BE2C (cell line): ENCODE measurements at regions not wholly inside any gene's neighbourhood (a gene's known extent, or its start where the extent isn't known, plus 50 kb on each side); places are given as distances from the start of the nearest gene placed in this dataset.

Experiments used
- DNase-seq: peaks from one replicate; pipeline ENCODE4 v3.0.0-alpha.2; 2020
- H3K27me3 ChIP-seq: fragments of 250-450 bp; sonication (Bioruptor Pico); 2 replicates; pipeline ENCODE4 v1.5.1; 2020; ENCODE audit warnings: mild to moderate bottlenecking
- H3K36me3 ChIP-seq: fragments of 250-450 bp; sonication (Bioruptor Pico); 2 replicates; pipeline ENCODE4 v1.5.1; 2020; ENCODE audit warnings: mild to moderate bottlenecking
- H3K4me1 ChIP-seq: fragments of 250-450 bp; sonication (Bioruptor Pico); 2 replicates; pipeline ENCODE4 v1.5.1; 2020
- H3K4me3 ChIP-seq: 2 replicates; pipeline ENCODE4 v1.5.1; 2011; ENCODE audit warnings: low read depth, low read length
- H3K9me3 ChIP-seq: fragments of 250-450 bp; sonication (Bioruptor Pico); 2 replicates; pipeline ENCODE4 v1.5.1; 2020
- TF ChIP-seq, protein P1 (sequence below): IDR thresholded peaks from 2 replicates; pipeline ENCODE4 v1.5.1; 2012; ENCODE audit warnings: mild to moderate bottlenecking, low read depth, low read length

DNA sequence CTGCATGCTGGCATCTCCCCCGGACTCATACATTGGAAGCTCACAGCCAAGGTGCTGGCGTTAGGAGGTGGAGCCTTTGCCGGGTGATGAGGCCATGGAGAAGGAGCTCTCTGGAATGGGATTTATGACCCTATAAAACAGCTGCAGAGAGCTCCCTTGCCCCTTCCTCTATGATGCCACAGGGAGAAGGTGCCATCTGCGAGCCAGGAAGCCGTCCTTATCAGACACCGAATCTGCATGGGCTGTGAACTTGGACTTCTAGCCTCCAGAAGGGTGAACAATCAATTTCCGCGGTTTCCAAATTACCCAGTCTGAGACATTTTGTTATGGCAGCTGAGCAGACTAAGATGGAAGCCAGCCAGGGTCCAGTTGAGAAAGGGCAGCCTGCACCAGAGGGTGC is 381.2 kb upstream of the IRX1 start:
- Histone ChIP-seq H3K4me3 (no peak overlapping the region), H3K36me3 (no peaks in the 10 kb centered on the region), H3K27me3 (no peaks in the 10 kb centered on the region), H3K9me3 (peaks cover 9% of the 10 kb centered on the region), H3K4me1 (no peaks in the 10 kb centered on the region)
- TF ChIP-seq, protein P1, sequence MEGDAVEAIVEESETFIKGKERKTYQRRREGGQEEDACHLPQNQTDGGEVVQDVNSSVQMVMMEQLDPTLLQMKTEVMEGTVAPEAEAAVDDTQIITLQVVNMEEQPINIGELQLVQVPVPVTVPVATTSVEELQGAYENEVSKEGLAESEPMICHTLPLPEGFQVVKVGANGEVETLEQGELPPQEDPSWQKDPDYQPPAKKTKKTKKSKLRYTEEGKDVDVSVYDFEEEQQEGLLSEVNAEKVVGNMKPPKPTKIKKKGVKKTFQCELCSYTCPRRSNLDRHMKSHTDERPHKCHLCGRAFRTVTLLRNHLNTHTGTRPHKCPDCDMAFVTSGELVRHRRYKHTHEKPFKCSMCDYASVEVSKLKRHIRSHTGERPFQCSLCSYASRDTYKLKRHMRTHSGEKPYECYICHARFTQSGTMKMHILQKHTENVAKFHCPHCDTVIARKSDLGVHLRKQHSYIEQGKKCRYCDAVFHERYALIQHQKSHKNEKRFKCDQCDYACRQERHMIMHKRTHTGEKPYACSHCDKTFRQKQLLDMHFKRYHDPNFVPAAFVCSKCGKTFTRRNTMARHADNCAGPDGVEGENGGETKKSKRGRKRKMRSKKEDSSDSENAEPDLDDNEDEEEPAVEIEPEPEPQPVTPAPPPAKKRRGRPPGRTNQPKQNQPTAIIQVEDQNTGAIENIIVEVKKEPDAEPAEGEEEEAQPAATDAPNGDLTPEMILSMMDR: no peak
- no peak for DNase-seq

- no peak overlapping the region for H3K4me3 ChIP-seq
- no peaks in the 10 kb centered on the region for H3K4me1 ChIP-seq
- no peak for DNase-seq
- peaks cover 9% of the 10 kb centered on the region for H3K9me3 ChIP-seq
- TF ChIP-seq, protein P1: no peak
- H3K36me3 ChIP-seq: no peaks in the 10 kb centered on the region
- no peaks in the 10 kb centered on the region for H3K27me3 ChIP-seq
These were observed 382.8 kb upstream of the IRX1 start for GRCh38 chr5:3212869-3213268.

DNA sequence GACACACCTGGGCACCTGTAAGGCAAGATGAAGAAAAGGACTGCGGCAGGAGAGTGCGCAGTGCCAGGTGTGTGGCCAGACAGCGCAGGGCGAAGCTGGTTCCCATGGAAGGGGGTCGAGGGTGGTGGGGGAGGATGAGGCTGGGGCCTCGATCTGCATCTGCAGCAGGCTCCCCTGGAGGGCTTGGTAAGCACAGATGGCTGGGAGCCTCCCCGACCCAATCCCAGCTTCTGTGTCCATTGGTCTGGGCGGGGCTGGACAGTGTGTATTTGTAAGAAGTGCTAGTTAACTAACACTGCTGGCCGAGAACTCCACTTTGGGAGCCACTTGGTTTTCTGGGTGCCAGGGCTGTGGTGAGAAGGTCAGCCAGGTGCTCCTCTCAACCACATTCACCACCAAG is 385.1 kb upstream of the IRX1 start:
- H3K4me3 ChIP-seq: no peak overlapping the region
- H3K27me3 ChIP-seq: no peaks in the 10 kb centered on the region
- no peaks in the 10 kb centered on the region for H3K36me3 ChIP-seq
- TF ChIP-seq, protein P1: no peak
- DNase-seq: no peak
- no peaks in the 10 kb centered on the region for H3K4me1 ChIP-seq
- peaks cover 9% of the 10 kb centered on the region for H3K9me3 ChIP-seq

DNA sequence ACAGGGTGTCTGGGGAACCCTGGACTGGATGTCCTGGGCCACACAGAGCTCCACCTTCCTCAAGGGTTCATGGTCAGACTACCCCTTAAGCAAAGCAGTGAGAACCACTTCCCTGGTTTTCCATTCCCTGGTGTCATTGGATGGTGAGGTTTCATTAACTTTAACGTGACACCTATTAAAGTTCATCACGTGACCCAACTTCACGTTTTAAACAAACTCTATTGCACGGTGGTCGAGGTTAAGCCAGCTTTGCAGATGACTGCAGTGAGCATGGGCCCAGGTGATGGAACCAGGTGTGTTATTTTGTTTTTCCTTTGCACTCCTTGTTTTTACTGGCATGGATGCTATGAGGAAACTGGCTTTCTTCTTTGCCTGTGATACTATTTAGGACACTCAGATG is 385.7 kb upstream of the IRX1 start:
- TF ChIP-seq, protein P1: no peak

DNA sequence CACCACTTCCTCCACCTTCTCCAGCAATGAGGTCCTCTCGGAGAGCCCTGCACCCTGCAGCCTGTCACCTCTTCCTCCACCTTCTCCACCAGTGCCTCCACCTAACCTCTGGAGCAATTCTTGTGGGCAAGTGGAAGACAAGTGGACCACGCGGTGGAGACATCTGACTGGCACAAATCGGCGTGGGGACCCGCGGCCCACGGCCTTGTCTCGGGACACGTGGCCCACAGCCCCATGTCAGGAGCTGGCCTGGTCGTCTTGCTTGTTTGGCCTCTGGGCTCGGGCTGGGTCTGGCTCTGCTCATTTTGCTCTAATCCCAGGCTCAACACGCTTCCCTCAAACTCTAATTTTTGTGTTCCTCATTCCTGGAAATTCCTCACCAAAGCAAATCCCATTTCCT is 393.1 kb upstream of the IRX1 start:
- Histone ChIP-seq H3K4me1 (no peaks in the 10 kb centered on the region), H3K4me3 (no peak overlapping the region), H3K27me3 (no peaks in the 10 kb centered on the region), H3K9me3 (no peaks in the 10 kb centered on the region; the same call in none of the 2 replicates), H3K36me3 (no peaks in the 10 kb centered on the region)
- TF ChIP-seq, protein P1: no peak
- DNase-seq: no peak

More for the DNA sequence above, 385.7 kb upstream of the IRX1 start:
- Histone ChIP-seq H3K27me3 (no peaks in the 10 kb centered on the region), H3K4me1 (no peaks in the 10 kb centered on the region), H3K4me3 (no peak overlapping the region), H3K9me3 (peaks cover 6% of the 10 kb centered on the region), H3K36me3 (no peaks in the 10 kb centered on the region)
- DNase-seq: no peak

GRCh38 chr5:3201941-3202340 is 393.7 kb upstream of the IRX1 start:
- H3K4me1 ChIP-seq: no peaks in the 10 kb centered on the region
- H3K9me3 ChIP-seq: no peaks in the 10 kb centered on the region; the same call in none of the 2 replicates
- H3K27me3 ChIP-seq: no peaks in the 10 kb centered on the region
- DNase-seq: no peak
- H3K4me3 ChIP-seq: no peak overlapping the region
- H3K36me3 ChIP-seq: no peaks in the 10 kb centered on the region
- TF ChIP-seq, protein P1: no peak
